ENCODE measurements at regions not wholly inside any gene's neighbourhood (a gene's known extent, or its start where the extent isn't known, plus 50 kb on each side); places are given as distances from the start of the nearest gene placed in this dataset.

GRCh38 chr5:130955041-130955440 lies 210.0 kb downstream of the HINT1 start:
- Mint-ChIP-seq H3K27ac (ENCODE audit: low read depth, unreplicated experiment) (no peak overlapping the region), H3K27me3 (ENCODE audit: insufficient read depth, unreplicated experiment) (no peaks in the 10 kb centered on the region), H3K4me3 (ENCODE audit: unreplicated experiment) (no peak overlapping the region), H3K36me3 (ENCODE audit: insufficient read depth, unreplicated experiment) (no peaks in the 10 kb centered on the region), H3K4me1 (ENCODE audit: insufficient read depth, unreplicated experiment) (no peaks in the 10 kb centered on the region), H3K9me3 (ENCODE audit: unreplicated experiment) (peaks cover 5% of the 10 kb centered on the region)
- POLR2A ChIA-PET = no interaction called here
- no peak for DNase-seq (ENCODE audit: unreplicated experiment)
- no peak for TF ChIP-seq CTCF (IDR thresholded peaks at IDR 0.05; ENCODE audit: unreplicated experiment)
- BruUV-seq (replicated peaks) = no TSS peak
- intact Hi-C loops (cut with micrococcal nuclease) = no loop called here
- CTCF ChIA-PET = no interaction called here

GRCh38 chr5:130954336-130954735 lies 210.7 kb downstream of the HINT1 start:
- no peak overlapping the region for H3K27ac Mint-ChIP-seq (ENCODE audit: low read depth, unreplicated experiment)
- H3K4me1 Mint-ChIP-seq (ENCODE audit: insufficient read depth, unreplicated experiment) = no peaks in the 10 kb centered on the region
- intact Hi-C loops (cut with micrococcal nuclease) = no loop called here
- H3K36me3 Mint-ChIP-seq (ENCODE audit: insufficient read depth, unreplicated experiment) = no peaks in the 10 kb centered on the region
- TF ChIP-seq CTCF (IDR thresholded peaks at IDR 0.05; ENCODE audit: unreplicated experiment) = no peak
- ChIA-PET POLR2A (interaction anchor here (0.7 kb wide), 1 partner anchor 115 kb away, joined by 3 read pairs; no protein-coding TSS in a partner anchor), CTCF (no interaction called here)
- H3K27me3 Mint-ChIP-seq (ENCODE audit: insufficient read depth, unreplicated experiment) = no peaks in the 10 kb centered on the region
- H3K4me3 Mint-ChIP-seq (ENCODE audit: unreplicated experiment) = no peak overlapping the region
- BruUV-seq (replicated peaks) = no TSS peak
- no peak for DNase-seq (ENCODE audit: unreplicated experiment)
- H3K9me3 Mint-ChIP-seq (ENCODE audit: unreplicated experiment) = no peaks in the 10 kb centered on the region

GRCh38 chr5:130939059-130939458 lies 226.0 kb downstream of the HINT1 start:
- intact Hi-C loops (cut with micrococcal nuclease) = no loop called here
- H3K27ac Mint-ChIP-seq (ENCODE audit: low read depth, unreplicated experiment) = no peak overlapping the region
- POLR2A ChIA-PET = interaction anchor here (0.6 to 1.1 kb wide), 2 partner anchors 28 to 48 kb away, joined by 3 to 4 read pairs; no protein-coding TSS in a partner anchor

GRCh38 chr5:130937046-130937445 lies 228.0 kb downstream of the HINT1 start:
- H3K27ac Mint-ChIP-seq (ENCODE audit: low read depth, unreplicated experiment) = no peak overlapping the region
- ChIA-PET POLR2A (interaction anchor here (0.9 kb wide), 1 partner anchor 1075 kb away, joined by 4 read pairs; no protein-coding TSS in a partner anchor), CTCF (interaction anchor here (0.8 kb wide), 1 partner anchor 172 kb away, joined by 3 read pairs; no protein-coding TSS in a partner anchor)
- H3K9me3 Mint-ChIP-seq (ENCODE audit: unreplicated experiment) = no peaks in the 10 kb centered on the region
- H3K36me3 Mint-ChIP-seq (ENCODE audit: insufficient read depth, unreplicated experiment) = no peaks in the 10 kb centered on the region
- H3K4me3 Mint-ChIP-seq (ENCODE audit: unreplicated experiment) = no peak overlapping the region
- intact Hi-C loops (cut with micrococcal nuclease) = no loop called here
- DNase-seq (ENCODE audit: unreplicated experiment) = no peak
- H3K27me3 Mint-ChIP-seq (ENCODE audit: insufficient read depth, unreplicated experiment) = no peaks in the 10 kb centered on the region
- BruUV-seq (replicated peaks) = no TSS peak
- H3K4me1 Mint-ChIP-seq (ENCODE audit: insufficient read depth, unreplicated experiment) = peaks cover 5% of the 10 kb centered on the region
- TF ChIP-seq CTCF (IDR thresholded peaks at IDR 0.05; ENCODE audit: unreplicated experiment) = no peak

More at GRCh38 chr5:130939059-130939458, 226.0 kb downstream of the HINT1 start:
- Mint-ChIP-seq H3K4me3 (ENCODE audit: unreplicated experiment) (no peak overlapping the region), H3K27me3 (ENCODE audit: insufficient read depth, unreplicated experiment) (no peaks in the 10 kb centered on the region), H3K4me1 (ENCODE audit: insufficient read depth, unreplicated experiment) (peaks cover 5% of the 10 kb centered on the region), H3K9me3 (ENCODE audit: unreplicated experiment) (no peaks in the 10 kb centered on the region), H3K36me3 (ENCODE audit: insufficient read depth, unreplicated experiment) (no peaks in the 10 kb centered on the region)
- no TSS peak for BruUV-seq (replicated peaks)
- TF ChIP-seq CTCF (IDR thresholded peaks at IDR 0.05; ENCODE audit: unreplicated experiment) = no peak
- DNase-seq (ENCODE audit: unreplicated experiment) = peak; percentile 27
- CTCF ChIA-PET = interaction anchor here (0.6 to 0.7 kb wide), 3 partner anchors 80 to 469 kb away, joined by 3 to 4 read pairs (median 3); no protein-coding TSS in a partner anchor
